ENCODE measurements at regions not wholly inside any gene's neighbourhood (a gene's known extent, or its start where the extent isn't known, plus 50 kb on each side); places are given as distances from the start of the nearest gene placed in this dataset.
"Not testable (repeated sequence)": the region's sequence is repeated elsewhere in the genome, so short reads cannot be mapped to it uniquely, and the experiment has no call there.

DNA sequence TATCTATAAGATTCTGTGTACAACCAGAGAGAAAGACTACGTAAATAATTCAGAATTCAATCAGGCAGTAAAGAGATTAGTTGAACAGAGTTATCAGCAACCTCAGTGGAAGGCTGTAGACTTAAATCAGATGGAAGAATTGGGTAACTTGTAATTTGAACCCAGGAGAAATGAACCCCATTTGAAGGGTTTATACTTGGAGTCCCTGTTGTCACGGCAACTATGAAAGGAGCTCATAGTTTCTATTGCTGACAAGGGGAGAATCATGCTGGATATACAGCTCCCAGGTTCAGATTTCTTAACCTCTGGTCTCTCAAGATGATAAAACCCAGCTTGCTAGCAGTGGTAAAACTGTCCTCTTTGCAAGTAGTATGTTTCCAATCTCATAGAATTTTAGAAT, 54.4 kb upstream of the BMP4 start:
- DNase-seq, result no peak

DNA sequence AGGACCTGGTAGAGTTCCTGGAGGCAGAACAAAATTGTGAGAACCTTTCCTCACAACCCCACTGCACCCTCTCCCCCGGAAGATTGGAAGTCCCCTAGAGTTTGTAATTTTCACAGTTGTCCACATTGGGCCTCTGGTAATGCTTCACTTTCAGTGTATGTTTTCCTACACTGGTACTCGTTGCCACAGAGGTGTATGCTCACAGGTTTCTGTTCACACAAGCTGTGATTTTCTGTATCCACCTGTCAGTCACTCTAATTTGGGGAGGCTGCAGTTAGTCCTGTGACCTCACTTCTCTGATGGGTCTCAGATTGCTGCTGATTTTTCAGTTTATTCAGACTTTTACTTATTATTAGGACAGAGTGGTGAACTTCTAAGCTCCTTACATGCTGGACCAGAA, 66.4 kb upstream of the BMP4 start:
- DNase-seq, result no peak

DNA sequence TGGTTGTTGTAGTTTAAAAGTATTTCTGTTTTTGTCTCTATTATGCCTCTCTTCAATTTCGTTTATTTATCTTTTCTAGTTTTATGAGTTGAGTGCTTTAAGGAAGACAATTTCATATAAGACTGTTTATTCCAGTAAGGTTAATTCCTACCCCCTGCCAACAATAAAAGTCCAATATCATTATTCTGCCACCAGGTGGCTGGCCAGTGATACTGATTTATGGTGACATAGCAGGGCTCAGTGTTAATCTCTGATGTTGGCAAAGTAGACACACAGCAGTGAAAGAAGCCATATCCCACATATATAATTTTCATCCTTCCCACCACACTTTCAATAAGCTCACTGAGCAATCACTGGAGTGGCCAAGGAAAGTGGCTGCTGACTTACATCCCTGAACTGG, 69.0 kb upstream of the BMP4 start:
- DNase-seq, result no peak

DNA sequence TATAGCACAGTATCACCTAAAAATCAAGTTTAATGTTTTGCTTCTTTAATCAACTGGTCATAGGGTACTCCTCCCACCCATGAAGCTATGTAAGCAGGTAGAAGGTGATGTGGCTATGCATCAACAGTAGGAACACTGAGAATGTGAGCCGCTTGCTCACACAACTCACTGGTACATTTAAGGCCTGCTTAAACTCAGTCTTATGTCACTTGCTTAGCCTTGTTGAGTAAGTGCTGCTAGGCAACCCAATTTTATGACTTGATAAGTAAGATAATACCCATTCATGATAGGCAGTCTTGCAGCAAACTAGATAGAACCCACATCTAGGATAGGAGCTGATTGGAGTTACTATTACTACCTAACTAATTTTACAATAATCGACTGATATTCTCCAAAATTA, 70.0 kb upstream of the BMP4 start:
- DNase-seq, result no peak

DNA sequence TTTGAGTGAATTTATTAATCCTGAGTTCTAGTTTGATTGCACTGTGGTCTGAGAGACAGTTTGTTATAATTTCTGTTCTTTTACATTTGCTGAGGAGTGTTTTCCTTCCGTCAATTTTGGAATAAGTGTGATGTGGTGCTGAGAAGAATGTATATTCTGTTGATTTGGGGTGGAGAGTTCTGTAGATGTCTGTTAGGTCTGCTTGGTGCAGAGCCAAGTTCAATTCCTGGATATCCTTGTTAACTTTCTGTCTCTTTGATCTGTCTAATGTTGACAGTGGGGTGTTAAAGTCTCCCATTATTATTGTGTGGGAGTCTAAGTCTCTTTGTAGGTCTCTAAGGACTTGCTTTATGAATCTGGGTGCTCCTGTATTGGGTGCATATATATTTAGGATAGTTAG, 74.4 kb upstream of the BMP4 start:
- DNase-seq, result not testable (repeated sequence)

DNA sequence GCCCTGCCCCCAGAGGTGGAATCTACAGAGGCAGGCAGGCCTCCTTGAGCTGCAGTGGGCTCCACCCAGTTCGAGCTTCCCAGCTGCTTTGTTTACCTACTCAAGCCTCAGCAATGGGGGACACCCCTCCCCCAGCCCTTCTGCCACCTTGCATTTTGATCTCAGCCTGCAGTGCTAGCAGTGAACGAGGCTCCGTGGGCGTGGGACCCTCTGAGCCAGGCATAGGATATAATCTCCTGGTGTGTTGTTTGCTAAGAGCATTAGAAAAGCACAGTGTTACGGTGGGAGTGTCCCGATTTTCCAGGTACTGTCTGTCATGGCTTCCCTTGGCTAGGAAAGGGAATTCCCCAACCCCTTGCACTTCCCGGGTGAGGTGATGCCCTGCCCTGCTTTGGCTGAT, 76.7 kb upstream of the BMP4 start:
- DNase-seq, result not testable (repeated sequence)

DNA sequence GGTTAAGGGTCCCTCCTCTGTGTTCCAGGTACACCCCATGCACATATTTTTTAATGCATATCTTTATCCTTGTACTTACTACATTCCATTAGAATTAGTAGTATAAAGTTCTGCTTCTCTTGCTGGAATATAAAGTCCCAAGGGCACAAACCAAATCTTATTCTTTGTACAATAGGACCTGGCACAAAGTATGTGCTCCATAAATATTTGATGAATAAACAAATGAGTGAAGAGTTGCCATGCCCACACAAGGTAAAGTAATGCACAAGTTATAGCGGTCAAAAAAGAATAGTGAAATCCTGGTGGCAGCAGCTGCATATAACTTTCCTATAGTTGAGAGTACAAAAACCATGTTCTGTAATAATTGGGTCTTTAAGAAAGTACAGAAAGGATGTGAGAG, 82.1 kb upstream of the BMP4 start:
- no peak for DNase-seq

DNA sequence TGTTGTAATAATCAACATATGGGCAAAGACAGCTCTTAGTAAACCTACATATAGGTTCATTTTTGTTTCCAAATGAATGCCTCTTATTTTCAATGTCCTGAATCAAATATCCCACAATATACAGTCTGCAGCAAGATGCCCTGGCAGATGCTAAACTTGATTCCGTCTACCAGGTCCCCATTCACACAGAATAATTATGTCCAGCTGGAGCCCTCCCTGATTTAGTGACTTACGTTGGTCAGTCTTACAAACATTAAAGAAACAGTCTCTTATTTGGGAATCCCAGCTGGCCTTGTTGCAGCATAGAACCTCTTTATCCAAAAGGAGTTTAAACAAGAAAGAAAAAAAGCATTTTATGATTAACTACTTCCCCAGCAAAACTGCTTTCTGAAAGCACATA, 82.7 kb upstream of the BMP4 start:
- no peak for DNase-seq

DNA sequence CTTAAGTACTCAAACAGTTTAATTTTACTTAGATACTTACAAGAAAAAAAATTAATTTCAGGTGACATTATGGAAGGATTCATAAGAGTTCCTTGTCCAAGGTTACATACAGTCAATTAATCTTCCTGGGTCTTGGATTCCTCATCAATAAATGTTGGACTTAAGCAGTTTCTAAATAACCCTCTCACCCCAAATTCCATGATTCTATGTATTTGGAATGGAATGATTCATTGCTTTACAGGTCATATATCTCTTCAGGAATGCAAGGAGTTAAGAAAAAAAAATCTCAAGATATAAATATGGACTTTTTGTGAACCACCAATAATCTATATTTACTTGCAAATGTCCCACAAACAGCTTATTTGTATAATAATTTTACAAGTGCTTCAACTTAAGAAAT, 84.2 kb upstream of the BMP4 start:
- no peak for DNase-seq

DNA sequence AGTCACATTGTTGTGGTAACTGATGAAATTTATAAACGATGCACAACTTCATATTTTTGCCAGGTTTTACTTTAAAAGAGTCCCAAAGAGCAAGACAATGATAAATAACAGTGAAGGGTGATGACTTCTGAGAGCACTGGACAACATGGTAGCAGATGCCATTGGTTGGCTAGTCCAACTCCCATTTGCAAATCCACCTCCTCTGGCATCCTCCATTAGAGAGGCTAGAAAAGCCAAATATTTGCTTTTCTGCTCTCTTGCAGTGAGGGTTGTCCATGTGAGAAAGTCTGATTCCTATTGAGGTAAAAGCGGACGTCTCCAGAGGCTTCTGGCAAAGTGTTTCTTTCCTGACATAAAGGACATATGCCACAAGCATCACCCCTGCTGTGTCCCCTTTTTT, 89.6 kb upstream of the BMP4 start:
- DNase-seq, result no peak

DNA sequence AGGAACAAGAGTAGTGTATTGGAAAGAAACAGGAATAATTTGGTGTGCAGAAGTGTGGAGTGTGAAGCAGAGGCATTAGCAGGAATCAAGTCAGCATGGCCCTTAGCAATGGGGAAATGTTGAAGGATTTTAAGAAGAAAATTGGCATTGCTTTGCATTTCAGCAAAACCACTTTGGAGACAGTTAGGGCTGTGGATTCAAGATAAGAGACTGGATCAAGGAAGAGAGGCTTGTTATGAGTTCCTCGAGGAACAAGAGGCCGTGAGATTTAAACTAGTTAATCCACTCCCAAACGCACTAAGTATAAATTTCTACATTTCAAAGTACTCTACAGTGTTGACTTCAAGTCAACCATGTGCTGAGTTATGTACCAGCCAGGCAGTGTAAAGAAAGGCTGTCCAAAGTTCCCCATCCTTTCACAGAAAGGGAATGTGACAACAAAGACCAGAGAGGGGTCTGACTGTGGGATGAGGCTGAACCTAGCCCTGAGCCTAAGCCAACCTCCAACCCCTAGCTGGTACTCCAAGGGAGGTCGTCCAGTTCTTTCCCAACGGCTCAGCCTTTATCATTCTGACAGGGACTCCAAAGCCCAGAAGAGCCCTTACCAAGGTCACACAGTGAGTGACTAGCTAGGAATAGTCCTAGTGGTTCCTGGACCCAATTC, 91.2 kb upstream of the BMP4 start:
- DNase-seq, result no peak

DNA sequence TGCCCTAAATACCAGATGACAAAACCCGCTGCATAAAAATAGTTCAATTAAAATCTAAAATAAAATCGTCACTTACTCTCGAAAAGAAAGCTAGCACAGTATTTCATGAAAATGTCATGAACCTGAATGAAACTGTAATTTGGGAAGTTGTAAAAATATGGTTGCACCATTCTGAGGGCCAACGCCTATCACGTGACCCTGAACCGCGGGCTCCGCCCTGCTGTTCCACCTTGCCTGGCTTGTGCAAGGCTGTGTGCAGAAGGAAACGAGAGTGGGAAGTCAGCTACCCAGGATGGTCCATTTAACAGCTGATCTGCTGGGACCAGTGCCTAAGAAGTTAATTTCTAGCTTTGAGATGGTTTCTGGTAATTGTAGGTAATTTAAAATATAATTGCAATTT, 91.7 kb upstream of the BMP4 start:
- DNase-seq, result no peak

DNA sequence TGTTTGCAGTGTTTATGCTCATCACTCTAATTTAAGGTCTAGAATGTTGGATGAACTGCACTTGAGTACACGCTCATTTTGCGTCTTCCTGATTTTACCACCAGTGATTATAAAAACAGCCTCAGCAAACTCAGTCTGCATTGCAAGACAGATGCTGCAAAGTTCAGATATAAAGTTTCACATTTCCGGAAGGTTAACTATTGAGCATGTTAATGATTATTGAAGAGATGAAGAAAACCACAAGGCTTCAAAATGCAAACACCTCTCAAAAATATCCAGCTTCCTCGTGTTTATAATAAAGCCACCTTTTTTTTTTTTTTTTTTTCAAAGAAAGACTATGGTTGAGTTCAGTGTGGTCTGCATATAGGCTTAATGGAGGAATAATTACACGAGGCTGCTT, 92.1 kb upstream of the BMP4 start:
- DNase-seq, result no peak

DNA sequence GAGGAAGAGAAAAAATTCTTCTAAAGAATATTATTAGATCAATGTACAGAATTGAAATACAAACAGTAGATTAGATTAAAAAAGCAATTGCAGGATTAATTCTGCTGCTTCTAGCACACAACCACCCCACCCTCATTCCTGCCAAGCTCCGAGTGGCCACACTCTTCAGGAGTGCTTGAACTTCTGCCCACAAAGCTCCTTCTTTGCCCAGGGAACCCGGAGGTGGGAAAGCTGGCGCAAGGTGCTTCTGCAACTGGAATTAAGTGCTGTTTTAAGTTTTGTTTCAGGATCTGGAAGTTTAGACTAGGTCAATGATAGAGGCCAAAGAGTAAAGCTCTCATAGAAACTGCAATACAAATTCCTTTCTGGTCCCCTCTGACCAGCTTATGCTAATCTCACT, 94.1 kb upstream of the BMP4 start:
- no peak for DNase-seq

DNA sequence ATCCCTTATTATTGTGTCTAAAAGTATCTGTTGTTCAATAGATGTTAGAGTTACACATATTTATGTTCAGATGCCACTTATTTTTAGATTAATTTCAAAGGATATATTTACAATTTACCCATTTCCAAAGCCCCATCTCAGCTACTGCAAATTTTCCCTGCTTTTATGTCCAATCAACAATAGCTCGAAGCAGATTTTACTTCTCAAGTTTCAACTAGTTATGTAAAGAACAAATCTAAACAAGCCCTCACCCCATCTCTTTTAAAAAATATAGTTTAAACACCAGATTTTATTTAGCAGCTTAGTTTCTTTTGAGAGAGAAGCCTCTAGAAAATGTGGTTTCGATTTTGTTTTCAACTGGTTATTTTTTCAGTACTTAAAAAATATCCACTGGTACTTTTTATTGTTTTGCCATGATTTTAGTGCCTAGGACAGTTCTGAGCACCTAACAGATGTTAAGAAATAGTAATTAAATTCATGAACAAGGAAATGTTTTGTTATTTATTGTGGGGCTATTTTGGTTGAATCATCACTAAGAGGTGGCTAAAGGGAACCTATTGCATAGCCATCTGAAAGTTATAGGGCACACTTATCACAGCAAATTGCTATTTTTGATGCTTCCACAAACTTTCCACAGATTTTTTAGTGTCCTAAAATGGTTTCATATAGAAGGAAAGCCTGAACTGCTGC, 96.2 kb upstream of the BMP4 start:
- DNase-seq, result no peak

DNA sequence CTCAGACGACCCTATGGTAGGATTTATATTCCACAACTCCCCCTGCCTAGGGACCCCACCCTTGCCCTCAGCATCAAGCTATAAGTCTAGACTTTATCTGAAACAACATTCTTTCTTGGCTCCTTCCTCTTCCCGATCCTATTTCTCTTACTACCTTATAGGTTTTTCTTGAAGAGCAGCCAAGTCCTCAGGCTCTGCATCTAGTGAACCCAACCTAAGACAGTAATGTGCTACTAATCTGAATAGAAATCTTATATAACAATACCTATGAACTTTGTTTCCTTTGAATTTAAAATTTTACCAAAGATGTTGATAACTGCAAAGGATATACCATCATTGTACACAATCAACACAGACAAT, 96.7 kb upstream of the BMP4 start:
- DNase-seq, result no peak

DNA sequence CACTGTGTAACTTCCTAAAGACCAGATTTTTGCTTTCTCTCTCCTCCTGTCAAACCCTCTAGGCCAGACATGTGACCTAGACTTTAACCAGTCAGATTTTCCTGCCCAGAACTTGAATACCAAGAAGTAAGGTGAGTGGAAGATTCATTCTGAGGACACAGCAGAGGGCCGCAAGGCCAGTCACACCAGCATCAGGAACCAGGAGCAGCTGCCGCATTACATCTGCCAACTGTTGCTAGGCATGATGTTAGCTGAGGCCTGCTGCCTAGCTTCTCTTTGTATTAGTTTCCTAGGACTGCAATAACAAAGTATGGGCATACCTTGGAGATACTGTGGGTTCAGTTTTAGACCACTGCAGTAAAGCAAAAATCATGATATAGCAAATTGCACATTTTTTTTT, 101.9 kb upstream of the BMP4 start:
- DNase-seq, result no peak

DNA sequence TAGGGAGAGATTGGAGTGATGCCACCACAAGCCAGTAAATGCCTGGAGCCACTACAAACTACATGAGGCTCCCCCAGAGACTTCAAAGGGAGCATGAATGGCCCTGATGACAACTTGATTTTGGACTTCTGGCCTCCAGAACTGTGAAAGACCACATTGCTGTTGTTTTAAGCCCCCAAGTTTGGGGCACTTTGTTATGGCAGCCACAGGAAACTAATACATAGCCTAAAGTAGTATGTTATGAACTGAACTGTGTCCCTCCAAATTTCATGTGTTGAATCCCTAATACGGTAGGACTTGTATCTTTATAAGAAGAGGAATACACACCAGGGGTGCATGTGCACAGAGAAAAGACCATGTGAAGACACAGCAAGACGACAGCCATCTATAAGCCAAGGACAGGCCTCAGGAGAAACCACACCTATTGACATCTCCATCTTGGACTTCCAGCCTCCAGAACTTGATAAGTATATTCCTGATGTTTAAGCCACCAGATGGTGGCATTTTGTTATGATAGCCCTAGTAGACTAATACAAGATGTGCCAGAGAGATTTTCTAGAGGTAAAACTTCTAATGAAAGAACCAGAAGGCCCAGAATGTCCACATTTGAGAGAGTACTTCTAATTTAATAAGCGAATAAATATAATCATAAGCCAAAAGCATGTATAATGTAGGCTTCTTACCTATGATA, 127.1 kb upstream of the BMP4 start:
- no peak for DNase-seq

DNA sequence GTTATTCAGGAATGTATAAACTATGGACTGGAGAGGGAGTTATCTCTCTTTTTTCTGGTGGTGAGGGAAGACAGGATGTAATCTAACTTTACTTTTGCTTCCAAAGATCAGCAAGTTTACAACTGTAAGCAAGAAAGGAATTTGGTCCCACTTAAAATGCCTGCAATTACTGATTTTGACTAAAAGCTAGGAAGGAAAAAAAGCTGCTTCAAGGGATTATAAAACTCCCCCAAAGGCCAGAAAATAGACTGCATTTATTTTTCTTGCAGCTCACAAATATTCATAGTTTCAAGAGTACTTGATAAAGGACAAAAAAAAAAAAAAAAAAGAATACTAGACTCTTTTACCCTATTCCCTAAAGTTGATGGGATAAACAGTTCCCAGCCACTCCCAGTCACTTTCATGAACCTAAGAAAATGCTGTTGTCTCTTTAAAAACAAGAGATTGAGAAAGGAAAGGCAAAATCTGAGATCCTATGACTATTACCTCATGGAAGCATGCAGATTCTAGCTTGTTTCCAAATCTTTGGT, 128.7 kb upstream of the BMP4 start:
- DNase-seq, result no peak

DNA sequence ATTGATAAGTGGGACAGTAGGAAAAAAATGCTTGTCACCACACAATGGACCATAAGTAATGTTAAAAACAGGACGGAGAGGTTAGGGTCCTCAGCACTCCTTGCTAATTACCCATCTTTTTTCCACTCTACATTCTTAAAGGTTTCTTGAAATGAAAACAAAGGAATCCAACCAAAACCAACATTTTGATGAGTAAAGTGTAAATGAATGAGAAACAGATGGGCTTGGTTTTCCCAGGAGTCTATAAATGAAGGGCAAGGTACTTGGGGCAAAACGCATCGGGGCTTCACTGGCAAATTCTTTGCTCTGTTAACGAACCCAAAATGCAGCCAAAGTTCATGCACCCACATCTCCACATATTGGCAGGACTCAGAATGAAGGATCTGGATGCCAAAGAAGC, 129.2 kb upstream of the BMP4 start:
- DNase-seq, result no peak

DNA sequence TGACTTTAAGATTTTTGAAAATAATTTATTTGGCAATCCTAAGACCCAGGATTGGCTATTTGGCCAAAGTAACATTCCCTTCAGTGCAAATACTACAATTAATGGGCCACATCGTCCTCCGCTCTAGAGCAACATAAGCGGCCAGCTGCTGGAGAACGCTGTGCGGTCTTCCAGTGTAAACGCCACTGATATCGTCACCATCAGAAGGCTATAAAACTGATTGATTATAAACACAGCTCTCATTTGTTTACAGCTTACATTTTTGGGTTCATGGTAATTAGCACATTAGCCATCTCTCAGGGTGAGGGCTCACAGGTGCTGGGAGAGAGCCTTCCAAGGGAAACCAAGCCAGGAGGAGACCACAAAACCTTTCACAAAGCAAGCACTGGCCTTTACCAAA, 130.1 kb upstream of the BMP4 start:
- DNase-seq, result no peak

DNA sequence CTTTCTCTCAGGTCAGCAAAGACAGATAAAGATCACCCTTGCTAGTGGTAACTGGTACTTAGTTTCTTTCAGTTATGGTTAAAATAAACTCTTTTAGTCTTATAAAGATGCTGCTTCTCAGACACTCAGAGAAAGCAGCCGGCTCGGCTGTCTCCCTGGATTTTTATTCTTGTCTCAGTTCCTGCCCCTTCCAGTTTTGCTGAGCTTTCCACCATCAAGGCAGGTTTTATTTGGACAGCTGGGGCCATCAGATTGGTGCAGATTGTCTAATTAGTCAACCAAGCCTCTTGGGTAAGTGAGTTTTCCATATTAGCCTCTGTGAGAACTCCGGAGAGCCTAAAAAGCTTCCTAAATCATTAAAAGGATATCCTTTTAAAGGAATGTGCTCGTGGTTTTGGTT, 130.8 kb upstream of the BMP4 start:
- no peak for DNase-seq

DNA sequence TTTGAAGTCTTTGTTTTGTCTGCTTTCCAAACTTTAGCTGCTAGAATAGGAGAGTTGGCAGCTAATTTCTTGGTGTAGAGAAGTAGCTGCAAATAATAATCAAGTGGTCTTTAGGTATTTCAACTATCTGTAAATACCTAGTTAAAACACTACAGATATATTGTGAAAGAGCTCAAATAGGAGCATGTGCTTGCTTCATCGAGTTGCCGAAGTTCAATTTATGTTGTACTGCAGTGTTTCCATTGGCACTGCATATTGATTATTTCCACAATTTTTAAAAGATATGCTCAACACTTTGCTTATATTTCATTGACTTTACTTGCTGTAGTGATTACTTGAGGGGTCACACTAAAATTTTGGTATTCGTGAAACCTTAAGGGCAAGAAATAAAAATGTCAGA, 131.6 kb upstream of the BMP4 start:
- DNase-seq, result no peak

DNA sequence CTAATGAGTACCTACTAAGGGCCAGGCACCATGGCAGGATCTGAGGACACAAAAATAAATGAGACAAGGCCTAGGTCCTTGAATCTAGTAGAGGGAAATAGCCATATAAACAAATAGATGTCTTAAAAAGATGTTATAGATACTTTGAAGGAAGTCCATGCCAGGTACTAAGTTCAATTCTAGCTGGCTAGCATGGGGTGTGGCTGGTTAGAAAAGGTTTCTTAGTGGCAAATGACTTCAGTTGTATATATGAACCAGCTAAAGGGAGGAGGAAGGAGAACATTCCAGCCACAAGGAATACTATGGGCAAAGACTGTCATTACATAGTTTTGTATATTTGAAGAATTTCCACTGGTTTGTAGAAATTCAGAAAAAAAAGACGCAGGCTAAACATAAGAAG, 133.6 kb upstream of the BMP4 start:
- no peak for DNase-seq

DNA sequence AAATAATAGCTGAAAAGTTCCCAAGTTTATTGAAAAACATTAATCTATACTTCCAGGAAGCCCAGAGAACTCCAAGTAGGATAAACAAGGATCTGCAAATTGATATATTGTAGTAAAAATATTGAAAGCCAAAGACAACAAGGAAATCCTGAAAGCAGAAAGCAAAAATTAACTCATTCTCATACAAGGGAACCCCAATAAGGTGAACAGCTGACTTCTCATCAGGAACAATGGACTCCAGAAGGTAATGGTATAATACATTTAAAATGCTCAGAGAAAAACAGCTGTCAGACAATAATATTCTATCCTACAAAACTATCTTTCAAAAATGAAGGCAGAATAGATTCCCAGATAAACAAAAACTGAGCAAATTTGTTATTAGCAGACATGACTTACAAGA, 138.1 kb upstream of the BMP4 start:
- DNase-seq, result no peak

Data from CD4-positive, alpha-beta T cell treated with Interferon gamma for 1 hour (primary cell).